Fibroblast of lung (primary cell): ENCODE measurements at regions not wholly inside any gene's neighbourhood (a gene's known extent, or its start where the extent isn't known, plus 50 kb on each side); places are given as distances from the start of the nearest gene placed in this dataset.

Source experiments
- DNase-seq, 2 donors: peaks; one replicate each; pipeline versions ENCODE4 v3.0.0 to v3.0.0-alpha.2; 2010; ENCODE audit warnings: low read depth in 2 of 2
- H2AFZ ChIP-seq: 2 replicates; pipeline ENCODE4 v1.5.1; 2012; ENCODE audit warnings: low read length, control low read depth, inconsistent platforms
- H3K27ac ChIP-seq: 2 replicates; pipeline ENCODE4 v1.5.1; 2011; ENCODE audit warnings: low read length, control low read depth; ENCODE audit not compliant: insufficient read depth
- H3K27me3 ChIP-seq: 2 replicates; pipeline ENCODE4 v1.5.1; 2011; ENCODE audit warnings: mild to moderate bottlenecking, low read length; ENCODE audit not compliant: control insufficient read depth, insufficient read depth
- H3K36me3 ChIP-seq: 2 replicates; pipeline ENCODE4 v1.5.1; 2011; ENCODE audit warnings: low read length; ENCODE audit not compliant: control insufficient read depth, insufficient read depth
- H3K4me1 ChIP-seq: 2 replicates; pipeline ENCODE4 v1.5.1; 2011; ENCODE audit warnings: low read length; ENCODE audit not compliant: control insufficient read depth, insufficient read depth; ENCODE audit errors: extremely low read depth
- H3K4me2 ChIP-seq: 2 replicates; pipeline ENCODE4 v1.5.1; 2011; ENCODE audit warnings: low read length, control low read depth; ENCODE audit not compliant: insufficient read depth; ENCODE audit errors: extremely low read depth
- H3K4me3 ChIP-seq, 4 experiments: fragments of 200-600 bp in 1 of 4; sonication (generic) in 1 of 4; replicated peaks in 1 of 4; 2 replicates each; pipeline ENCODE4 v1.5.1; 2011 to 2016; ENCODE audit warnings: low read length in 4 of 4, low read depth in 3 of 4, mild to moderate bottlenecking in 3 of 4, control low read depth in 2 of 4, inconsistent platforms in 1 of 4, mixed read lengths in 1 of 4; ENCODE audit not compliant: insufficient read depth in 1 of 4; ENCODE audit errors: control extremely low read depth in 1 of 4
- H3K79me2 ChIP-seq: 2 replicates; pipeline ENCODE4 v1.5.1; 2012; ENCODE audit warnings: mild to moderate bottlenecking, low read length, inconsistent platforms; ENCODE audit not compliant: control insufficient read depth, insufficient read depth
- H3K9ac ChIP-seq: 2 replicates; pipeline ENCODE4 v1.5.1; 2011; ENCODE audit warnings: mild to moderate bottlenecking, low read length, control low read depth; ENCODE audit not compliant: insufficient read depth
- H3K9me3 ChIP-seq: 2 replicates; pipeline ENCODE4 v1.5.1; 2012; ENCODE audit warnings: low read depth, low read length; ENCODE audit not compliant: control insufficient read depth, insufficient read depth
- H4K20me1 ChIP-seq: 2 replicates; pipeline ENCODE4 v1.5.1; 2011; ENCODE audit warnings: low read length; ENCODE audit not compliant: control insufficient read depth, insufficient read depth; ENCODE audit errors: extremely low read depth
- EZH2 ChIP-seq: IDR thresholded peaks from 2 replicates; pipeline ENCODE4 v1.5.1; 2012; ENCODE audit warnings: low read length, control low read depth, mild to moderate bottlenecking; ENCODE audit errors: missing control alignments
- TF ChIP-seq, protein P1 (sequence below), 2 donors: IDR thresholded peaks in 1 of 2; conservative IDR thresholded peaks in 1 of 2; 1 replicate in 1 of 2; 2 replicates in 1 of 2; pipeline ENCODE4 v1.5.1; 2011 to 2012; ENCODE audit warnings: low read length in 2 of 2, control low read depth in 1 of 2, inconsistent platforms in 1 of 2, low read depth in 1 of 2, mild to moderate bottlenecking in 1 of 2

- H3K36me3 ChIP-seq = no peaks in the 10 kb centered on the region
- H3K4me2 ChIP-seq = no peak overlapping the region
- no peak overlapping the region for H3K27ac ChIP-seq
- no peaks in the 10 kb centered on the region for H3K4me1 ChIP-seq
- DNase-seq = no peak
- H3K27me3 ChIP-seq = peaks cover 2% of the 10 kb centered on the region
- no peak overlapping the region for H3K9ac ChIP-seq
- TF ChIP-seq EZH2 = no peak
- TF ChIP-seq, protein P1, sequence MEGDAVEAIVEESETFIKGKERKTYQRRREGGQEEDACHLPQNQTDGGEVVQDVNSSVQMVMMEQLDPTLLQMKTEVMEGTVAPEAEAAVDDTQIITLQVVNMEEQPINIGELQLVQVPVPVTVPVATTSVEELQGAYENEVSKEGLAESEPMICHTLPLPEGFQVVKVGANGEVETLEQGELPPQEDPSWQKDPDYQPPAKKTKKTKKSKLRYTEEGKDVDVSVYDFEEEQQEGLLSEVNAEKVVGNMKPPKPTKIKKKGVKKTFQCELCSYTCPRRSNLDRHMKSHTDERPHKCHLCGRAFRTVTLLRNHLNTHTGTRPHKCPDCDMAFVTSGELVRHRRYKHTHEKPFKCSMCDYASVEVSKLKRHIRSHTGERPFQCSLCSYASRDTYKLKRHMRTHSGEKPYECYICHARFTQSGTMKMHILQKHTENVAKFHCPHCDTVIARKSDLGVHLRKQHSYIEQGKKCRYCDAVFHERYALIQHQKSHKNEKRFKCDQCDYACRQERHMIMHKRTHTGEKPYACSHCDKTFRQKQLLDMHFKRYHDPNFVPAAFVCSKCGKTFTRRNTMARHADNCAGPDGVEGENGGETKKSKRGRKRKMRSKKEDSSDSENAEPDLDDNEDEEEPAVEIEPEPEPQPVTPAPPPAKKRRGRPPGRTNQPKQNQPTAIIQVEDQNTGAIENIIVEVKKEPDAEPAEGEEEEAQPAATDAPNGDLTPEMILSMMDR (conservative IDR thresholded peaks at IDR 0.05 in 1 of 2, IDR thresholded peaks at IDR 0.05 in 1 of 2; ENCODE audit: low read depth in 1 of 2, low read length in 2 of 2) = no peak
- no peaks in the 10 kb centered on the region for H4K20me1 ChIP-seq
- no peak overlapping the region for H3K4me3 ChIP-seq
- no peak overlapping the region for H2AFZ ChIP-seq
- H3K9me3 ChIP-seq = no peaks in the 10 kb centered on the region
- H3K79me2 ChIP-seq = no peaks in the 10 kb centered on the region
Observed at GRCh38 chr9:20186231-20186630, 397.4 kb upstream of the SLC24A2 start.

GRCh38 chr9:20184541-20184940, 395.7 kb upstream of the SLC24A2 start:
- Histone ChIP-seq H3K27me3 (peaks cover 2% of the 10 kb centered on the region), H3K36me3 (no peaks in the 10 kb centered on the region), H2AFZ (no peak overlapping the region), H3K9me3 (no peaks in the 10 kb centered on the region), H3K27ac (no peak overlapping the region), H4K20me1 (no peaks in the 10 kb centered on the region), H3K9ac (no peak overlapping the region), H3K79me2 (no peaks in the 10 kb centered on the region), H3K4me2 (no peak overlapping the region), H3K4me1 (no peaks in the 10 kb centered on the region), H3K4me3 (no peak overlapping the region)
- no peak for TF ChIP-seq EZH2
- TF ChIP-seq, protein P1 (conservative IDR thresholded peaks at IDR 0.05 in 1 of 2, IDR thresholded peaks at IDR 0.05 in 1 of 2; ENCODE audit: low read depth in 1 of 2, low read length in 2 of 2) = no peak
- no peak for DNase-seq

DNA sequence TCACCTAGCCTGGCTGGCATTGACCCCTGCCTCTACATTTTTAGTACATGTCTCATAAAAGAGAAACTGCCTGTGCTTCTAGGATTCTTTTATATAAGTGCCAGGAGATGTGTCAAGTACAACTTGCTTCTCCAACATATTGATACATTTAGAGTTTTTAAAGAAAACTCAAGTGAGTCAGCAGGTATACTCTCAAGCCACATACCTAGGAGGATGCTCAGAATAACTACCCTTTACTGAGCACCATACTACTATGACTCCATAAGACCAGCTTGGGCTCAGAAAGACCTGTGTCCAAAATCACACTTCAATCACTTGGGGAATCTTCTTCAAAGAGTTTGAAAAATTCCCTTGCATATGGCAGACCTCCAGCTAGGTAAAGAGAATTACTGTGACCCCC, 389.8 kb upstream of the SLC24A2 start:
- Histone ChIP-seq H2AFZ (no peak overlapping the region), H4K20me1 (no peaks in the 10 kb centered on the region), H3K27me3 (no peaks in the 10 kb centered on the region), H3K4me1 (no peaks in the 10 kb centered on the region), H3K9ac (no peak overlapping the region), H3K79me2 (no peaks in the 10 kb centered on the region), H3K4me3 (no peak overlapping the region), H3K4me2 (no peak overlapping the region), H3K9me3 (no peaks in the 10 kb centered on the region), H3K36me3 (no peaks in the 10 kb centered on the region), H3K27ac (no peak overlapping the region)
- TF ChIP-seq, protein P1 (conservative IDR thresholded peaks at IDR 0.05 in 1 of 2, IDR thresholded peaks at IDR 0.05 in 1 of 2; ENCODE audit: low read depth in 1 of 2, low read length in 2 of 2) = no peak
- TF ChIP-seq EZH2 = no peak
- no peak for DNase-seq
